Left lung (tissue), 4 donors: ENCODE measurements at regions not wholly inside any gene's neighbourhood (a gene's known extent, or its start where the extent isn't known, plus 50 kb on each side); places are given as distances from the start of the nearest gene placed in this dataset.

Experiments
- ATAC-seq: fragments of 200-7000 bp; cut with Tn5 transposase; one replicate; pipeline ENCODE4 v1.9.1; 2020; ENCODE audit warnings: moderate library complexity
- DNase-seq, 4 donors: peaks; one replicate each; pipeline ENCODE4 v3.0.0-alpha.2; 2013 to 2020
- H3K27ac ChIP-seq, 2 donors: fragments of 200-600 bp; sonication (generic) in 1 of 2; one replicate each; pipeline versions ENCODE4 v1.5.0 to v1.8.0; 2020 to 2021
- H3K27me3 ChIP-seq, 2 donors: fragments of 200-600 bp; sonication (generic) in 1 of 2; one replicate each; pipeline versions ENCODE4 v1.5.0 to v1.8.0; 2020 to 2021
- H3K36me3 ChIP-seq, 2 donors: fragments of 200-600 bp; sonication (generic) in 1 of 2; one replicate each; pipeline versions ENCODE4 v1.5.0 to v1.8.0; 2020 to 2021
- H3K4me1 ChIP-seq, 2 donors: fragments of 200-600 bp; one replicate each; pipeline ENCODE4 v1.8.0; 2021
- H3K4me3 ChIP-seq, 2 donors: fragments of 200-600 bp; sonication (generic) in 1 of 2; one replicate each; pipeline versions ENCODE4 v1.5.0 to v1.8.0; 2020 to 2021; ENCODE audit warnings: mild to moderate bottlenecking in 1 of 2
- H3K9me3 ChIP-seq, 2 donors: fragments of 200-600 bp; sonication (generic) in 1 of 2; one replicate each; pipeline versions ENCODE4 v1.5.0 to v1.8.0; 2020 to 2021
- intact Hi-C, 2 donors: fragments of 100-400 bp; cut with DNase I; formaldehyde crosslinking; loops; one replicate each; pipeline versions ENCODE4 v1.11.2 to v1.14.2; 2022
- TF ChIP-seq, protein P1 (sequence below), 2 donors: fragments of 200-600 bp; sonication (generic) in 1 of 2; IDR thresholded peaks; one replicate each; pipeline versions ENCODE4 v1.5.0 to v1.8.0; 2021; ENCODE audit warnings: antibody characterized with exemption in 2 of 2
- donor health status: DM: no; HTN: yes; CAD: no.
- donor health status: DM: no; HTN: no; CAD: no.

DNA sequence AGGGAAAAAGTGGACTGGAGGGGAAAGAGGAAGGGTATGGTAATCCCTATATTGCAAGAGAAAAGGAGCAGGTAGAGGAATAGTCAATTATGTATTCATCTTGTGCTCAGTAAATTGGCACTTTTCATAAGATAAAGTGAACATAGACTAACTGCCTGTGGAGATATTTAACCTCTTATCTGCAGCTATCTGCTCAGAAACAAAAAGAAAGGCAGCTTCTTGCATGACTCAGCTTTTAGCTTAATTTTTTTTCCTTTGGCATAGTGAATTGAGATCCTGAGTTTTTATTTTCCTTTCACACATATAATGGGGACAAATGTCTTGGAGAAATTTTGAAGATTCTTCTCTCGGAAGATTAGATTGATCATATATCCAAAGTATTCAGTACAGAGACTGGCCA, 127.6 kb upstream of the F3 start:
- no peaks in the 10 kb centered on the region for H3K36me3 ChIP-seq
- H3K4me3 ChIP-seq: no peak overlapping the region
- ATAC-seq (no peak), DNase-seq (no peak)
- TF ChIP-seq, protein P1, sequence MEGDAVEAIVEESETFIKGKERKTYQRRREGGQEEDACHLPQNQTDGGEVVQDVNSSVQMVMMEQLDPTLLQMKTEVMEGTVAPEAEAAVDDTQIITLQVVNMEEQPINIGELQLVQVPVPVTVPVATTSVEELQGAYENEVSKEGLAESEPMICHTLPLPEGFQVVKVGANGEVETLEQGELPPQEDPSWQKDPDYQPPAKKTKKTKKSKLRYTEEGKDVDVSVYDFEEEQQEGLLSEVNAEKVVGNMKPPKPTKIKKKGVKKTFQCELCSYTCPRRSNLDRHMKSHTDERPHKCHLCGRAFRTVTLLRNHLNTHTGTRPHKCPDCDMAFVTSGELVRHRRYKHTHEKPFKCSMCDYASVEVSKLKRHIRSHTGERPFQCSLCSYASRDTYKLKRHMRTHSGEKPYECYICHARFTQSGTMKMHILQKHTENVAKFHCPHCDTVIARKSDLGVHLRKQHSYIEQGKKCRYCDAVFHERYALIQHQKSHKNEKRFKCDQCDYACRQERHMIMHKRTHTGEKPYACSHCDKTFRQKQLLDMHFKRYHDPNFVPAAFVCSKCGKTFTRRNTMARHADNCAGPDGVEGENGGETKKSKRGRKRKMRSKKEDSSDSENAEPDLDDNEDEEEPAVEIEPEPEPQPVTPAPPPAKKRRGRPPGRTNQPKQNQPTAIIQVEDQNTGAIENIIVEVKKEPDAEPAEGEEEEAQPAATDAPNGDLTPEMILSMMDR (IDR thresholded peaks at IDR 0.05): no peak
- H3K4me1 ChIP-seq: no peaks in the 10 kb centered on the region
- H3K27ac ChIP-seq: no peak overlapping the region
- intact Hi-C loops: no loop called here
- H3K9me3 ChIP-seq: no peaks in the 10 kb centered on the region
- H3K27me3 ChIP-seq: no peaks in the 10 kb centered on the region

DNA sequence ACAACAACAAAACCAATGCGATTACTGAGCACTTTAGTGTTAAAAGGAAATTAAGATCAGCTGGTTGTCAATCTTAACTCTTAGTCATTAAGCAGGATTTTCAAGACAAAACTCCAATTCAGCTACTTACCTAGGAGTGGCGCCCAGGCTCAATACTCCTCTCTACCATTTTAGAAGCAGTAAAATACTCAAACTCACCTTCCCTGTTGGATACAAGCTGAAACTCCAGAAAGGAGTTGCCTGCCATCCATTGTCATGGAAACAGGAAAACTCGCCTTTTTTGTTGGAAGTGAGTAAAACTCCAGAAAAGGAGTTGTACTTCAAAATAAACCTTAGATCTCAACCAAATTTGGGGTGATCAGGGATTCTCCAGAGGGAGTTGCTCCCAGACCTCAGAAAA, 127.0 kb upstream of the F3 start:
- Histone ChIP-seq H3K4me3 (no peak overlapping the region), H3K36me3 (no peaks in the 10 kb centered on the region), H3K27ac (no peak overlapping the region), H3K9me3 (no peaks in the 10 kb centered on the region), H3K27me3 (no peaks in the 10 kb centered on the region), H3K4me1 (no peaks in the 10 kb centered on the region)
- TF ChIP-seq, protein P1 (IDR thresholded peaks at IDR 0.05): no peak
- DNase-seq (no peak), ATAC-seq (no peak)
- intact Hi-C loops: no loop called here

DNA sequence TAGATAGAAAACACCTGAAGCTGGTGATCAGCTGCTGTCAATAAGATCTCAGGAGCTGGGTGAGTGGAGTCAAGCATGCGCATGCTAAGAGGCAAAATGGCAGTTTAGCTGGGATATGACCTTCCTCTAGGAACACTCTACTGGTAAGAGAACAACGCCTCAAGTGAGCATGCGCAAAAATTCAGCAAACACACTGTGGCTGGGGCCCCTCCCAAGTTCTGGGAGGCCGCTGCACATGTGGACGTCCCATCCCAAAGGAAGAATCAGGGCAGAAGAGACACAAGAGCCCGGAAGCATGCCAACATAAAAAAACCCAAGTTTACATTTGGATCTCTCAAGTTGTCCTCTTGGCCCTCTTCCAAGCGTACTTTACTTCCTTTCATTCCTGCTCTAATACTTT, 126.3 kb upstream of the F3 start:
- Histone ChIP-seq H3K27ac (no peak overlapping the region), H3K4me3 (no peak overlapping the region), H3K27me3 (no peaks in the 10 kb centered on the region), H3K9me3 (no peaks in the 10 kb centered on the region), H3K4me1 (no peaks in the 10 kb centered on the region), H3K36me3 (no peaks in the 10 kb centered on the region)
- intact Hi-C loops: no loop called here
- DNase-seq: no peak
- ATAC-seq: no peak
- TF ChIP-seq, protein P1 (IDR thresholded peaks at IDR 0.05): no peak

DNA sequence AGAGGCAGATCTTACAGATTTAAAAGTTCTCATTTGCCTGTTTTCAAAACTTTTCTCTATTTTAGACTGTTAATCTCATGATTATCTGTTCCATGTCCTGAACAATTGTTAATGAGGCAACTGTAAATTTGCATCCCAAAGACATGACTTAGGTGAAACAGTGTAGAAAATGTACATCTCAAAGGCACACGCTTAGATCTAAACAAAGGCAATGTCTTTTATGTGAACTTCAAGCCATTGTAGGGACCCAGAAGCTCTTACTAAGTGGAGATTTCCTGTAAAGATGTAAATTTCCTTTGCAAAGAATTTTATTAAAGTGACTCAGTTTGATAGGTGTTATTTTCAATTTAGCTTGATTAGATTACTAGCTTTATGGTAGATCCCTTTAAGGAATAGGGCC, 125.2 kb upstream of the F3 start:
- H3K27me3 ChIP-seq: no peaks in the 10 kb centered on the region
- intact Hi-C loops: no loop called here
- no peaks in the 10 kb centered on the region for H3K4me1 ChIP-seq
- H3K36me3 ChIP-seq: no peaks in the 10 kb centered on the region
- H3K27ac ChIP-seq: no peak overlapping the region
- DNase-seq (no peak), ATAC-seq (no peak)
- H3K9me3 ChIP-seq: no peaks in the 10 kb centered on the region
- TF ChIP-seq, protein P1 (IDR thresholded peaks at IDR 0.05): no peak
- H3K4me3 ChIP-seq: no peak overlapping the region

DNA sequence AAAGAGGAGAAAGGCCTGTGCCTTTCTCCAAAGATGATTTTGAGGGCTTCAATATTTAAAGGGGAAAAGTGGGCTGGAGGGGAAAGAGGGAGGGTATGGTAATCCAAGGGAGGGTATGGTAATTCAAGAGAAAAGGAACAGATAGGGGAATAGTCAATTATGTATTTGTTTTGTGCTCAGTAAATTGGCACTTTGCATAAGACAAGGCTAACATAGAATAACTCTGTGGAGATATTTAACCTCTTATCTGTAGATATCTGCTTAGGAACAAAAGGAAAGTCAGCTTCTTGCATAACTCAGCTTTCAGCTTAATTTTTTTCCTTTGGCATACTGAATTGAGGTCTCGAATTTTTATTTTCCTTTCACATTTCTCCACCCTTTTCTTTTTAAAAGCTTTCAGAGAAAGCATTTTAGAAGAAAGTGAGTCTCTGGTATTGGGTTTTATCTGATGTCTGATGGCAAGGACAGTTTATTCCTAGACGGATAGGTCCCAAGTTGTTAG, 119.9 kb upstream of the F3 start:
- Histone ChIP-seq H3K9me3 (no peaks in the 10 kb centered on the region), H3K27ac (no peak overlapping the region), H3K36me3 (no peaks in the 10 kb centered on the region), H3K4me1 (no peaks in the 10 kb centered on the region), H3K27me3 (no peaks in the 10 kb centered on the region), H3K4me3 (no peak overlapping the region)
- no peak for ATAC-seq
- intact Hi-C loops: no loop called here
- TF ChIP-seq, protein P1 (IDR thresholded peaks at IDR 0.05): no peak
- DNase-seq: no peak
